NT2/D1 (cell line): ENCODE measurements at regions not wholly inside any gene's neighbourhood (a gene's known extent, or its start where the extent isn't known, plus 50 kb on each side); places are given as distances from the start of the nearest gene placed in this dataset.

ENCODE experiments used
- YY1 ChIP-seq: IDR thresholded peaks from 2 replicates; pipeline ENCODE4 v1.6.1; 2011; ENCODE audit not compliant: insufficient read length, insufficient read depth
- ZNF274 ChIP-seq: IDR thresholded peaks from 2 replicates; pipeline ENCODE4 v1.6.1; 2011; ENCODE audit warnings: mild to moderate bottlenecking, low read depth, low read length

- TF ChIP-seq YY1: no peak
- TF ChIP-seq ZNF274: no peak
Measured at GRCh38 chr17:72558971-72559476, 438.2 kb downstream of the SOX9 start.
